22Rv1 (cell line): ENCODE measurements at regions not wholly inside any gene's neighbourhood (a gene's known extent, or its start where the extent isn't known, plus 50 kb on each side); places are given as distances from the start of the nearest gene placed in this dataset.

Source experiments
- H3K27ac ChIP-seq: fragments of 450-650 bp; 2 replicates; pipeline ENCODE4 v1.5.1; 2017
- ZFX ChIP-seq: fragments of 450-650 bp; IDR thresholded peaks from 2 replicates; pipeline ENCODE4 v1.6.1; 2017; ENCODE audit warnings: antibody characterized with exemption, borderline replicate concordance
- TF ChIP-seq, protein P1 (sequence below): fragments of 450-650 bp; IDR thresholded peaks from 2 replicates; pipeline ENCODE4 v1.5.1; 2017; ENCODE audit warnings: mild to moderate bottlenecking

DNA sequence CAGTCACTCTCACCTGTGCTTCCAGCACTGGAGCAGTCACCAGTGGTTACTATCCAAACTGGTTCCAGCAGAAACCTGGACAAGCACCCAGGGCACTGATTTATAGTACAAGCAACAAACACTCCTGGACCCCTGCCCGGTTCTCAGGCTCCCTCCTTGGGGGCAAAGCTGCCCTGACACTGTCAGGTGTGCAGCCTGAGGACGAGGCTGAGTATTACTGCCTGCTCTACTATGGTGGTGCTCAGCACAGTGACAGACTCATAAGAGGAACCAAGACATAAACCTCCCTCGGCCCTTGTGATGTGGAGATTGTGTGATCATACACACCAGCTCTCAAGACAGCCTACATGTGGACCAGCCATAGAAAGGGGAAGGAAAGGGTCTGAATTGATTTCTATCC is 113.3 kb downstream of the ZNF280B start:
- H3K27ac ChIP-seq, result no peak overlapping the region
- no peak for TF ChIP-seq ZFX
- TF ChIP-seq, protein P1, sequence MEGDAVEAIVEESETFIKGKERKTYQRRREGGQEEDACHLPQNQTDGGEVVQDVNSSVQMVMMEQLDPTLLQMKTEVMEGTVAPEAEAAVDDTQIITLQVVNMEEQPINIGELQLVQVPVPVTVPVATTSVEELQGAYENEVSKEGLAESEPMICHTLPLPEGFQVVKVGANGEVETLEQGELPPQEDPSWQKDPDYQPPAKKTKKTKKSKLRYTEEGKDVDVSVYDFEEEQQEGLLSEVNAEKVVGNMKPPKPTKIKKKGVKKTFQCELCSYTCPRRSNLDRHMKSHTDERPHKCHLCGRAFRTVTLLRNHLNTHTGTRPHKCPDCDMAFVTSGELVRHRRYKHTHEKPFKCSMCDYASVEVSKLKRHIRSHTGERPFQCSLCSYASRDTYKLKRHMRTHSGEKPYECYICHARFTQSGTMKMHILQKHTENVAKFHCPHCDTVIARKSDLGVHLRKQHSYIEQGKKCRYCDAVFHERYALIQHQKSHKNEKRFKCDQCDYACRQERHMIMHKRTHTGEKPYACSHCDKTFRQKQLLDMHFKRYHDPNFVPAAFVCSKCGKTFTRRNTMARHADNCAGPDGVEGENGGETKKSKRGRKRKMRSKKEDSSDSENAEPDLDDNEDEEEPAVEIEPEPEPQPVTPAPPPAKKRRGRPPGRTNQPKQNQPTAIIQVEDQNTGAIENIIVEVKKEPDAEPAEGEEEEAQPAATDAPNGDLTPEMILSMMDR, result no peak

GRCh38 chr22:22396741-22397291 is 111.7 kb downstream of the ZNF280B start:
- peak overlapping the region; percentile 56 for H3K27ac ChIP-seq
- no peak for TF ChIP-seq ZFX
- TF ChIP-seq, protein P1, result no peak

DNA sequence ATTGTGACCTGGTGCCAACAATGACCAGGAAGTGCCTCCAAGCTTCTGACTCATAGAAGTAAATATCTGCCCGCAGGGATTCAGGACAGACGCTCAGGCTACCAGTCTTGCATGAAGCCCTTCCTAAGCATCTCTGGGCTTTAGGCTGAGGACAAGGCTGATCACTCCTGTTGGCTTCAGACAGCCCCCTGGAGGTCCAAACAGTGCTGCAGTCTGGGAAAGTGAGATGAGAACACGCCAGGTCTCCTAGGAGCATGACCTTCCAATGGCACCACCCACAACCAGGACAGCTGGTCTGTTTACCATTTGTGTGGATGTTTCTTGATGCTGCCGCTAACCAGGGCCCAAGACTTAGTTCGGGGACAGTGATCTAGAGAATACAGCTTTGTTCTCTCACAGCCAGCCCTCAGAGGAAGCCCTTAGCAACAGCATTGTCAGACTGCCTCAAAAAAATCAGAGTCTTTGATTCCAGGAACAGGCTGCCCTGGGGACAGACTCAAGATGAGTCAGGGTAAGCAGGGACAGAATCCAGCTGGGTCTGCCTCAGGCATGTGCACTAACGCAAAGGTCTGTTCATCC is 111.2 kb downstream of the ZNF280B start:
- TF ChIP-seq, protein P1, result peak; percentile 3; the same call in 1 of the 2 replicates
- no peak for TF ChIP-seq ZFX

DNA sequence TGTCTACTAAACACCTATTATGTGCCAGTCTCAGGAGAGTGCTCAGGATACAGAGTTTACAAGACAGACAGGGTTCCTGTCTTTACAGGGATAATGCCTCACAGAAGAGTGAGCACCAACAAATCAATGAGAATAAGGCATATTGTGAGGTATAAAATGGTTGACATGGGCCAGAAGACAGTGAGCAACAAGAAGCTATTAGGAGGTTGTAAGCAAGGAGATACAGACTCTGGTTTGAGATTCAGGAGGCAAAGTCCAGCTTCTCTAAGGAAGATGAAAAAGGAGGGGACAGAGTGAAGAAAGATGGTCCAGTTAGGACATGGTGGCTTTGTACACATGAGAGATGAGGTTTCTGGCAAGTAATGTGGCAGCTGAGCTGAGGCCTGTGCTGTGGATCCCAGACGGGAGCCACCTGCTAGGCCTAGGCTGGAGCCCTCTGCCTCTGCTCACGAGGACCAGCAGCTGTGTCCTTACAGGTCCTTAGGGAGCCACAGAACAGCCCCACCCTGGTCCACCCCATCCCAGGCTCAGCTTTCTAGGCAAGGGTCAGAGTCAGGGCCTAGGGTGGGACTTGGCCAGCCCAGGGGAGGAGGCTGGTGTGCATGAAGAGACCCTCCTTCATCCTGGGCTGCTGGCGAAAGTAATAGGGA is 110.5 kb downstream of the ZNF280B start:
- H3K27ac ChIP-seq, result peak overlapping the region; percentile 56
- TF ChIP-seq, protein P1, result no peak
- TF ChIP-seq ZFX, result no peak

More for the DNA sequence above, 111.2 kb downstream of the ZNF280B start:
- peak overlapping the region; percentile 56 for H3K27ac ChIP-seq

- H3K27ac ChIP-seq, result no peak overlapping the region
- TF ChIP-seq ZFX, result no peak
These were observed 109.8 kb downstream of the ZNF280B start for GRCh38 chr22:22398530-22399327.

DNA sequence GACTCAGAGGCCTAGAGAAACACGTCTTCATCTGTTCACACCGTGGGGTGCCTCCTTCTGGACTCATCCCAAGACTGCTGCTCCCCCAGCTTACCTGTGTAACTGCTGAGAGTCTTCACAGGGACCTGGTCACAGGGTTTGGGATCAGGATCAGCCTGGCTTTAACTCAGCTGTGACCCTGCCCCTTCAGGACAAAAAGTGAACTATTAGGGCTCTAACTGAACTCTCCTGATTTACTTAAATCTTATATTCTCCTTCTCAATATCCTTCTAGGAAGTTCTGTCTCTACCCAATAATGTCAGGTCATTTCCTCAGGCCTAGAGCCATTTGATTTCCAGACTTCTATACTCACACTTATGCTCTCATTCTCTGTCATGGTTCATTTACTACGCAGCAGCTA is 108.4 kb downstream of the ZNF280B start:
- TF ChIP-seq ZFX, result no peak
- TF ChIP-seq, protein P1, result no peak
- H3K27ac ChIP-seq, result no peak overlapping the region

DNA sequence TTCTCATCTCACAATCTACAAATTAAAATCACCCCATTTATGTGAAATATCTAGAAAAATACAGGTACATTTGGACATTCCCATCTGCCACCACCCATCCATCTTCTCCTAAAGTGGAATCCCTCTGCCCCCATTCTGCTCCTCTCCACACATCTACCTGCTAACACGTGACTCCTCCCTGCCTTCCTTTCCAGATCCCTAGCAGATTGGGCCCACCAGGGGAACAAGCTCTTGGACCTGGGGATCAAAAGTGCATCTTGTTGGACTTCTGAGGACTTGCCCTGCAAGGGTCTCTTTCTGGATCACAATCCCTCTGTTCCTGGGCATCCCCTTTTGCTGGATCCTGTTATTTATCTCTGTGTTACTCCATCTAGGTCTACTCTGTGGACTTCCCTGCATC is 107.6 kb downstream of the ZNF280B start:
- H3K27ac ChIP-seq, result no peak overlapping the region
- no peak for TF ChIP-seq ZFX
- TF ChIP-seq, protein P1, result no peak
